ENCODE measurements at regions not wholly inside any gene's neighbourhood (a gene's known extent, or its start where the extent isn't known, plus 50 kb on each side); places are given as distances from the start of the nearest gene placed in this dataset.

- Histone ChIP-seq H4K20me1 (ENCODE audit: insufficient read depth, low read length) (no peaks in the 10 kb centered on the region), H3K4me2 (ENCODE audit: low read length) (no peak overlapping the region), H3K27ac (ENCODE audit: low read length) (no peak overlapping the region), H3K36me3 (replicated peaks; ENCODE audit: low read depth, low read length) (no peaks in the 10 kb centered on the region), H3K79me2 (ENCODE audit: low read length) (no peaks in the 10 kb centered on the region), H3K9me3 (ENCODE audit: insufficient read depth, low read length) (no peaks in the 10 kb centered on the region), H3K4me3 (ENCODE audit: low read length) (no peak overlapping the region), H3K4me1 (ENCODE audit: low read length) (no peaks in the 10 kb centered on the region), H3K9ac (ENCODE audit: low read length) (no peak overlapping the region), H3K27me3 (ENCODE audit: low read depth, low read length) (no peaks in the 10 kb centered on the region), H2AFZ (ENCODE audit: low read depth, low read length) (no peak overlapping the region)
- no peak for TF ChIP-seq EZH2phosphoT487 (IDR thresholded peaks at IDR 0.05; ENCODE audit: low read depth)
- no peak for TF ChIP-seq CTCF (IDR thresholded peaks at IDR 0.05; ENCODE audit: low read depth, low read length)
Observed at GRCh38 chr11:71144010-71144409, 108.4 kb downstream of the SHANK2 start.

GRCh38 chr11:71140206-71140919, 112.0 kb downstream of the SHANK2 start:
- Histone ChIP-seq H3K4me2 (ENCODE audit: low read length) (no peak overlapping the region), H3K4me3 (ENCODE audit: low read length) (no peak overlapping the region), H3K9ac (ENCODE audit: low read length) (no peak overlapping the region), H3K27ac (ENCODE audit: low read length) (no peak overlapping the region), H3K79me2 (ENCODE audit: low read length) (no peaks in the 10 kb centered on the region), H3K4me1 (ENCODE audit: low read length) (no peaks in the 10 kb centered on the region), H3K27me3 (ENCODE audit: low read depth, low read length) (no peaks in the 10 kb centered on the region), H3K36me3 (replicated peaks; ENCODE audit: low read depth, low read length) (no peaks in the 10 kb centered on the region), H3K9me3 (ENCODE audit: insufficient read depth, low read length) (no peaks in the 10 kb centered on the region), H4K20me1 (ENCODE audit: insufficient read depth, low read length) (no peaks in the 10 kb centered on the region), H2AFZ (ENCODE audit: low read depth, low read length) (no peak overlapping the region)
- TF ChIP-seq EZH2phosphoT487 (IDR thresholded peaks at IDR 0.05; ENCODE audit: low read depth) (no peak), CTCF (IDR thresholded peaks at IDR 0.05; ENCODE audit: low read depth, low read length) (no peak)

GRCh38 chr11:71139516-71140205, 112.7 kb downstream of the SHANK2 start:
- TF ChIP-seq EZH2phosphoT487 (IDR thresholded peaks at IDR 0.05; ENCODE audit: low read depth), result no peak
- H3K27ac ChIP-seq (ENCODE audit: low read length), result no peak overlapping the region
- no peaks in the 10 kb centered on the region for H3K27me3 ChIP-seq (ENCODE audit: low read depth, low read length)
- no peak overlapping the region for H3K9ac ChIP-seq (ENCODE audit: low read length)
- H3K36me3 ChIP-seq (replicated peaks; ENCODE audit: low read depth, low read length), result no peaks in the 10 kb centered on the region
- H3K4me2 ChIP-seq (ENCODE audit: low read length), result no peak overlapping the region
- no peak overlapping the region for H2AFZ ChIP-seq (ENCODE audit: low read depth, low read length)
- H4K20me1 ChIP-seq (ENCODE audit: insufficient read depth, low read length), result no peaks in the 10 kb centered on the region
- no peaks in the 10 kb centered on the region for H3K9me3 ChIP-seq (ENCODE audit: insufficient read depth, low read length)
- no peaks in the 10 kb centered on the region for H3K79me2 ChIP-seq (ENCODE audit: low read length)
- H3K4me3 ChIP-seq (ENCODE audit: low read length), result no peak overlapping the region
- no peaks in the 10 kb centered on the region for H3K4me1 ChIP-seq (ENCODE audit: low read length)

- H3K4me2 ChIP-seq (ENCODE audit: low read length), result no peak overlapping the region
- no peaks in the 10 kb centered on the region for H3K36me3 ChIP-seq (replicated peaks; ENCODE audit: low read depth, low read length)
- H3K9me3 ChIP-seq (ENCODE audit: insufficient read depth, low read length), result no peaks in the 10 kb centered on the region
- no peak overlapping the region for H3K9ac ChIP-seq (ENCODE audit: low read length)
- H3K4me3 ChIP-seq (ENCODE audit: low read length), result no peak overlapping the region
- no peak overlapping the region for H3K27ac ChIP-seq (ENCODE audit: low read length)
- no peaks in the 10 kb centered on the region for H4K20me1 ChIP-seq (ENCODE audit: insufficient read depth, low read length)
- H3K27me3 ChIP-seq (ENCODE audit: low read depth, low read length), result no peaks in the 10 kb centered on the region
- TF ChIP-seq CTCF (IDR thresholded peaks at IDR 0.05; ENCODE audit: low read depth, low read length) (no peak), EZH2phosphoT487 (IDR thresholded peaks at IDR 0.05; ENCODE audit: low read depth) (no peak)
- H2AFZ ChIP-seq (ENCODE audit: low read depth, low read length), result no peak overlapping the region
- H3K79me2 ChIP-seq (ENCODE audit: low read length), result no peaks in the 10 kb centered on the region
- no peaks in the 10 kb centered on the region for H3K4me1 ChIP-seq (ENCODE audit: low read length)
Observed at GRCh38 chr11:71138737-71139425, 113.5 kb downstream of the SHANK2 start.

Data from OCI-LY3 (cell line).